HG03432 (cell line): ENCODE measurements at regions not wholly inside any gene's neighbourhood (a gene's known extent, or its start where the extent isn't known, plus 50 kb on each side); places are given as distances from the start of the nearest gene placed in this dataset.

ENCODE experiments used
- ATAC-seq: cut with Tn5 transposase; IDR thresholded peaks from one replicate; pipeline ENCODE4 v1.9.1; 2021; ENCODE audit warnings: mild to moderate bottlenecking, moderate library complexity; ENCODE audit not compliant: unreplicated experiment

GRCh38 chr1:106964495-106964894, 92.0 kb upstream of the PRMT6 start:
- ATAC-seq = no peak

DNA sequence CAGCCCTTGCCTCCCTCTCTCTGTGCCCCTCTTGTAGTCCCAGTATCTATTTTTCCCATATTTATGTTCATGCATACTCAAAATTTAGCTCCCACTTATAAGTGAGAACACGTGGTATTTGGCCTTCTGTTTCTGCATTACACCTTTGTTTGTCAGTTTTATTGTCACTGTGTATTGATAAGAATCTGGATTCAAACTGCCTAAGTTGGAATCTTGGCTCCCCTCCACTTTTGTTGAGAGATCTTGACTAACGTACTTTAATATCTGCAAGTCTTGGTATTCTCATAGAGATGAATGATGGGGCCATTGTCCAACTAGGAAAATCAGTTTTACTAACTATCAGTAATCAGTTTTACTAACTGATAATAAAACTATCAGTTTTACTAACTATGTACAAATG, 87.8 kb upstream of the PRMT6 start:
- ATAC-seq = no peak

DNA sequence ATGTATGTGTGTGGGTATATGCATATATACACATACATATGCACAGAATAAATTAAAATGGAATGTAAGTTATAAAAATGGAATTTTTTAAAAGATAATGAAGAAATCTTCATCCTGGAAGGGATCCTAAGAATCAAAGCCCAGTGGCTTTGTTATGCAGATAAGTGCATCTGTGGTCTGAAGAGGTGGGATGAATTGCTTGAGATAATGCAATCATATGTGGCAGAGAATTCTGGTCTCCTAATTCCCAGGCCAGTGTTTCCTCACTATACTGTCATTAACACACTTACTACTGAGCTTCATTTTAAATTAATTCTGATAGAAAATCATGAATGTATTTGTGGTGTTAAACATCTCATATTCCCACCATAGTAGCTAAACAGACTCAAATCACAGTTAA, 86.7 kb upstream of the PRMT6 start:
- ATAC-seq = no peak

DNA sequence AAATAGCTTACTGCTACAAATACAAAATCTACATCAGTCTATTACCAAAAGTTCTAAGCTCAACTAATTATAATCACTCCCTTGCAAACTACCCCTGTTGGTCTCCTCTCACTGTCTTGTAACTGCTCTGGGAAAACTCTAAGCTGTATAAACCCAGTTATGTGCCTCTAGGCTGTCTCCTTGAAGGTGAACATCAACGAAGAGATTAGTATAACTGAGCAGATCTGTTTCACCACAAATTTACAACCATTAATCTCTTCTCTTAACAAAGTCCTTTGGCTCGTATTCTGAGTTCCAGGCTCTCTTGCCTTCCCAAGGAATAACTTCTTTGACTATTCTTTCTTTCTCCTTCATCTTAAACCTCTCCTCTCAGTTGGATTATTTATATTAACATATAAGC, 84.4 kb upstream of the PRMT6 start:
- ATAC-seq = no peak

DNA sequence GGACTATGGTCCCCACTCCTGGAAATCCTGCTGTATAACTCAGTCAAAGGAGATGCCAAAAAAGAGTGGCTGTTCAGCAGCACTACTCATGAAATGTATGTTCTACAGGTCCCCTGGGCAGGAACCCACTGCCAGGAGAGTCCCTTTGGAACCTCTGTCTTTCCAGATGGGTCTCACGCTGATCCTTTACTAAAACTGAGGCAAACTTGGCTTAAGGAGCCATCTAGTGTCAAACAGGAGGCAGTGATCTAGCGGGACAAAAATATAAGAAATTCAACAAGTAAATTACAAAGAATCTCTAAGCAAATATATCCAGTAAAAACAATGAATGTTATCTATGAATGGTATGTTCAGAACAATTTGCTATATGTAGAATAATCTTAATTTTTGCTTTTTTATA, 80.5 kb upstream of the PRMT6 start:
- ATAC-seq = no peak

GRCh38 chr1:106978477-106979322, 77.8 kb upstream of the PRMT6 start:
- ATAC-seq = no peak

- no peak for ATAC-seq
These were observed 77.1 kb upstream of the PRMT6 start for GRCh38 chr1:106979371-106979770.

GRCh38 chr1:106980121-106980520, 76.4 kb upstream of the PRMT6 start:
- ATAC-seq = no peak

DNA sequence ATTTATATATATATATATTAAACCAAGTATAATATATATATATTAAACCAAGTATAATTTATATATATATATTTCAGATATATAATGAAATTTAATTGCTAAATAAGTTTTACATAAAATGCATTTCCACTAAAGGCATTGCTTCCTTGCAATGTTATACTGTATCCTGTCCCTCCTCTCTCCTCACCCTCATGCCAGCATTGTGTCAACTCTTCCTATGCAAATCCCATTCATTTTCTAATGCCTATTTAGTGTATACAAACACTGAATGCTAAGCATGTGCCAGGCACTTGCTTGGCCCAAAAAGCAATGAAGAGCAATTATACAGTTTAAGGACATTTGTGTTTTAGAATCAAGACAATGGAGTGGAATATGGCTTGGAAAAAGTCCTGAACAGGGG, 71.7 kb upstream of the PRMT6 start:
- ATAC-seq = no peak

GRCh38 chr1:106986603-106987002, 69.9 kb upstream of the PRMT6 start:
- ATAC-seq = no peak

DNA sequence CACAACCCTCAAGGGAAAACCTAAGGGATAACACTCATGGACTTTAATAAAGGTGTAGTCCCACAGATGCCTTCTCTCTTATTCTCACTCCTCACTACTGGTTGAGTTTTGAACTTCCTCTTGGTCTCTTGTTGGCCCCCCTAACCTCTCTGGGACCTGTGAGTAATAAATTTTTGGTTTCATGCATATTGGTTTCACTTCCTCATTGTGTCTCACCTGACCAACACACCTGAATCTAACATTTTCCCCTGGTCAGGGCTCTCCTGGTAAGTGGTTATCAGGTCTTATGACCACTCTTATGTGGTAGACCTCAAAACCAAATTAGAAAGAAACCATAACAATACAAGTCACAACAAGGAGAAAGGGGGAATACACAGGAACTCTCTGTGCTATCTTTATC, 60.5 kb upstream of the PRMT6 start:
- ATAC-seq = peak; percentile 98

DNA sequence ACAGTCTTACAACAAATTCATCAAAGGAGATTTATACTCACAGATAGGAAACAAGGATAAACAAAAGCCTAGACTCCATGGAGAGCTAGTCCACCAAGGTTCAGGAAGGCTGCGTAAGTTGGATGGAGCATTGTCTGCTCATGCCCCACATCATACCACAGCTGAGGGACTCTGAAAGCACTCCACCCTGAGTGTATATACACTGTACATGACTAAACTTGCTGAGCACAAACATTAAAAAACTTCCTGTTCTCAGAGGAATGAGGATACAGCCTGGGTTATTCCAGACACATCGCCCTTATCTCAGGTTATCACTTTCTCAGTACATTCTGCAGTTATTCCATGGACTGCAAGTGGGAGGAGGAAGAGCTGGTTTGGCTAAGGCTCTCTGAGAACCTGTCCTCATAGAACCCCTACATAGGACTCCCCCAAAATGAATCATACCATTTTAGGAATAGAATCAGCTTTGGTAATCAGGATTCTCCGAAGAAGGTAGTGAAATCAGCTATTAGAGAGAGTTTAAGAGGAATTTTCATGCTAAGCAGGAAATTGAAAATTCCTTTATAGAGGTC, 58.0 kb upstream of the PRMT6 start:
- no peak for ATAC-seq

GRCh38 chr1:107000902-107001301, 55.6 kb upstream of the PRMT6 start:
- ATAC-seq = no peak

- no peak for ATAC-seq
These were observed 52.5 kb upstream of the PRMT6 start for GRCh38 chr1:107003972-107004371.

DNA sequence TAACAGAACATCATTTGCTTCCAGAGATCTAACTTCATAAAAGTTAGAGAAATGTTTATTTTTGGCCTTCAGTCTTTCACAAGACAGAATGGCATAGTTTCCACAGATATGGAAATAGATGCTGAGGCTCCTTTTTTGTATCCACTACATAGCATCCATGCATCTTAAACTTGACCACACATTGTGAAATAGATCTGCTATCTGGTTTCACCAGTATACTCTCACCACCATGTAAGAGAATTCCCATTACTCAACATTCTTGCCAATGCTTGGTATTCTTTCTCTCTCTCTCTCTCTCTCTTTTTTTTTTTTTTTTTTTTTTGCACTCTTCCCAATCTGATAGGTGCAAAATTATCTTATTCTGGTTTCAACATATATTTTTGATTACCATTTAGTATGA, 52.1 kb upstream of the PRMT6 start:
- no peak for ATAC-seq
